Left kidney (tissue), 1 donor: ENCODE measurements at regions not wholly inside any gene's neighbourhood (a gene's known extent, or its start where the extent isn't known, plus 50 kb on each side); places are given as distances from the start of the nearest gene placed in this dataset.

Experiments used
- DNase-seq: peaks from one replicate; pipeline ENCODE4 v3.0.0-alpha.2; 2013

DNA sequence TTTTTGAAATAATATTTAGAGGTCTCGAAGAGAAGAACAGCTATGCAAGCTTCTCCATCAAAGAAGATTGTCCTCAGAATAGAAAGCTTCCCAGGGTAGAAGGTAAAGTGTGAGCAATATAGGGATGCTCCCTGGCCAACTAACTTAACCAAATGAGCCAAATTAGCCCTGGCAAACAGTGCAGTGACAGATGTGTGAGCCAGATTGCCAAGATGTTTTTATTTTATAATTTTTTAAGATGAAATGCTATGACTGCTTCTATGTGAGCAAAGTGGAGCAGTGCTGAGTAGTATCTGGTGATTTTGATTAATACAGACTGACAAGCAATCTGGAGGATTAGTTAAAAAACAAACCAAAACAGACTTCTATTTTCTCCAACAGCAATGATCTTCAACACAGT is 202.1 kb downstream of the NOVA1 start:
- DNase-seq: no peak

GRCh38 chr14:26394150-26394810 is 203.6 kb downstream of the NOVA1 start:
- DNase-seq: peak; percentile 10

DNA sequence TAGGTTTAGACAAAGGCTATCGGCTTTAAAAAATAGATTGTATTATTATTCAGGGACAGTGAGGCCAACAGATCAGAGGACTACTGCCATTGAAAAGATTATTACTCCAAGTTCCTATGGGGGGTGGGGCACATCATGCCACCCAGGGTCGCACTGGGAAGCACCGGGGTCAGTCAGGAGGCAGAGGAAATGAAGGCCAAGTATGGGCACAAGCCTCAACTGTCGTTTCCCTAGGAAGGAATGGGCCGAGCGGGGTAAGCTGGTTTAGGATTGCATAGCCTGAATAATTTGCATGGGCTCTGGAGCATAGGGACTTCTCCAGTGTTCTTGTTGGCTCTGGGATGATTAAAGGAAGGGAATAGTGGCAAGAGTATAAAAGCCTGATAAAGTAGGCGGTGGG is 205.3 kb downstream of the NOVA1 start:
- DNase-seq: no peak

- no peak for DNase-seq
Observed at GRCh38 chr14:26389646-26390508, 208.0 kb downstream of the NOVA1 start.

- DNase-seq: no peak
Observed at GRCh38 chr14:26385310-26385709, 212.5 kb downstream of the NOVA1 start.

DNA sequence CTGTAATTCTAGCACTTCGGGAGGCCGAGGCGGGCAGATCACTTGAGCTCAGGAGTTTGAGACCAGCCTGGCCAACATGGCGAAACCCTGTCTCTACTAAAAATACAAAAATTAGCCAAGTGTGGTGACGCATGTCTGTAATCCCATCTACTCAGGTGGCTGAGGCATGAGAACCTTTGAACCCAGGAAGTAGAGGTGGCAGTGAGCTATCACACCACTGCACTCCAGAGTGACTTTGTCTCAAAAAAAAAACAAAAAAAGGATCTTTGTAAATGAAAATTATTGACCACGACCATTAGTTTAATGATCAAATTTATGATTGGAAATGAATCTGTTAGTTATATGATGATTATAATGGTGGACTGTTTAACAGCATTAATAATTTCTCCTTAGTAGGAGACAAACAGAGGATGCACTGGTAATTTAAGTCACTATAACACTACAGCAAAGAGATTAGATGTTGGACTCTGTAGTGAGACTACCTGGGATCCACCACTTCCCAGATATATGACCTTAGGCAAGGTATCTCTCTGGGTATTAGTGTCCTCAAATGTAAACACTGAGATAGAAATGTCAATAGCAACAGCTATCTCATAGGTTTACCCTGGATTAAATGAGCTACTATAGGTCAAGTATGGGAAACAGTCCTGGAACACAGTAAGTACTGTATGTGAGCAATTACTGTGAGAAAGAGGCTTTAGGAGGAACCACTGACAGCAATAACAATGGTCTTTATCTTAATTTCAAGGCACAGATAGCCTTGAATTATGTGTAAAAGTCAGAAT is 214.7 kb downstream of the NOVA1 start:
- DNase-seq: no peak

GRCh38 chr14:26381405-26381804 is 216.4 kb downstream of the NOVA1 start:
- DNase-seq: no peak

- no peak for DNase-seq
Observed at GRCh38 chr14:26380637-26381036, 217.2 kb downstream of the NOVA1 start.

- DNase-seq: no peak
Observed at GRCh38 chr14:26379951-26380350, 217.9 kb downstream of the NOVA1 start.

GRCh38 chr14:26377150-26377549 is 220.7 kb downstream of the NOVA1 start:
- no peak for DNase-seq

GRCh38 chr14:26370115-26370514 is 227.7 kb downstream of the NOVA1 start:
- DNase-seq: peak; percentile 59

- DNase-seq: no peak
Observed at GRCh38 chr14:26363689-26364088, 234.1 kb downstream of the NOVA1 start.

DNA sequence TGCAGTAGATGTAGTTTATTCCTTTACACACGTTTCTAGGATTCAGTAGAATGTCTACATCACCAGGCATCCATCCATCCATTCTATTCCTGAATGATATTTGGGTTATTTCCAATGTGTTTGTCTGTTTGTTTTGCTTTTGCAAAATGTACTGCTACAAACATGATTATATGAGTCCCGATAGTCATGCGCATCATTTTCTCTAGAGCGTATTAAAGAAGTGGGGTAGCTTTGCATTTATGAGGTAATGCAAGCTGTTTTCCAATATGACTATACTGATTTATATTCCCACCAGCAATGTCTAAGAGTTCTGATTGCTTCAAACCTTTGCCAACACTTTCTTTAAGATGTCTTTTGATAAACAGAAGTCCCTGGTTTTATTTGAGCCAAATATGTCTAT is 253.2 kb downstream of the NOVA1 start:
- DNase-seq: no peak

DNA sequence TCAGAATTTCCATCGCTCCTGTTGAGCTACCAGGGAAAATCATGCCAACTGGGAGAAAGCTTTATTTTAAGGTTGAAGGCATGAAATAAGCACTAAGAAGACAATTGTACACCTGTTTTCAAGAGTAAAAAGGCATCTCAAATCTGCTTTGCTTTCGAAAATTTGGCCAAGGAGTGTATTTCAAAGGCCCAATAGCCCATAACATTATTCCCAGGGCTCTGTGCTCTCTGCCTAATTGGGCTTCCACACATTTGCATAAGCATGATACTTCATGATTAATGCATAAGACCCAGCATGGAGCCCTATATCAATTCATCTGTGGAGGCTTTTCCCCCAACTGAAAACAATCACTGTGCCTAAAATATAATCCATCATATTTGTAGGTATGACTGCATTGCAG is 258.5 kb downstream of the NOVA1 start:
- no peak for DNase-seq

GRCh38 chr14:26338231-26338630 is 259.6 kb downstream of the NOVA1 start:
- no peak for DNase-seq

GRCh38 chr14:26334288-26334687 is 263.5 kb downstream of the NOVA1 start:
- no peak for DNase-seq

- DNase-seq: no peak
Observed at GRCh38 chr14:26332966-26333365, 264.9 kb downstream of the NOVA1 start.

DNA sequence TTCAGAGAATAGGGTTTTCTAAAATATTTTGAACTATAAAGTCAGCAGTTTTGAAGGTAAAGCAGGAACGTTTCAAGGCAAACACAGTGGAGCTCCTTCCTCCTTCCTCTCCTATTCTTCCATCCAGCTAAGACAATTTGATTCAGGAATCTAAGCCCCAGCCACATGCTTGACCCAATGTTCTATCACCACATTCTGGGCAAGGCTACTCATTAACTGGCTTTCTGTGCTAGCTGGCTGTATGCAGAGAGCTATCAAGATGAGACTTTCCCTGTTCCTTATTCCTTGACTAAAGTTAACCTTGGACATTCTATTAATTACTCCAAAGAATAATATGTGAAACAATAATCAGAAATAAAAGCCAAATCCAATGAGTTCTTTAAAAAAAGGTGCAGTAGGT is 266.9 kb downstream of the NOVA1 start:
- peak; percentile 13 for DNase-seq

GRCh38 chr14:26328791-26329190 is 269.0 kb downstream of the NOVA1 start:
- DNase-seq: no peak

DNA sequence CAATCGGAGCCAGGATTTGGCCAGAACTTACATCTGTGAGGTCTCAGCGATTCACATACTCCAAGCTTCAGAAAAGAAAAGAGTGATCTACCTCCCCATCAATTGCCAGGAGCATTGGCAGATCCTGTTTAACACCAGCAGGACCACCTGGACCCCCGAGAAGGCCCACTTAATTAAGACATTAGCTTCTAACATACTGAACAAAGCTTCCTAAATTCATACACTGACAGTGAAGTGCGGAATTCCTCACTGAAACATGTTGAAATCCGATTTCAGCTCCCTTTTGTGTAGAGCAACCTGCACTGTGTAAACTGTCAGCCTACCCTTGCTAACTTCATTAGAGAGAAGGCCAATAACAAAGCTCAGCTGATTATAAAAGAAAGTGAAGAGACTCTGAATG is 274.0 kb downstream of the NOVA1 start:
- DNase-seq: no peak

DNA sequence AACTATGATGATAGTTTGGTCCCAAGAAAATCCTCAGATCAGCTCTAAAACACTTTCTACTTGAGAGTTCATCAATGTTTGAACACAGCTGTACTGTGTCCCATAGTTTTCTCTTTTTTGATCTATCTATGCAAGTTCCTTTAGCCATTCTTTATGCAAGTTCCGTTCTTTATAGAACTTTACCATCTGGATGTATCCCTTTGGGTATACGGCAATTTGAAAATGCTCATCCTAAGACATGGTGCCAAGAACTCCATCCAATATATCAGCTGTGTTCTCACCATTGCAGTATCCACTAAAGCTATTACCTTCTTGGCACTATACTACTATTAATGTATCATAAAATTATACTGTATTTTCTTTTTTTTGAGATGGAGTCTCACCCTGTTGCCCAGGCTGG is 276.9 kb downstream of the NOVA1 start:
- no peak for DNase-seq

- DNase-seq: no peak
Observed at GRCh38 chr14:26319139-26319864, 278.5 kb downstream of the NOVA1 start.
